IMR-90 (cell line): ENCODE measurements at regions not wholly inside any gene's neighbourhood (a gene's known extent, or its start where the extent isn't known, plus 50 kb on each side); places are given as distances from the start of the nearest gene placed in this dataset.

ENCODE experiments used
- ATAC-seq: fragments of 200-7000 bp; cut with Tn5 transposase; 2 replicates; pipeline ENCODE4 v1.9.1; 2020; ENCODE audit warnings: low read depth, mild to moderate bottlenecking, moderate library complexity
- BruUV-seq: library from RNA; stranded (reverse); fragments of 400-500 nt; replicated peaks from 2 replicates; lab custom pipeline; 2021; lab: Mats Ljungman, UMichigan
- CTCF ChIA-PET: fragments of 300-600 bp; formaldehyde crosslinking; extraction: SDS; loops from one replicate; lab custom pipeline; 2021; ENCODE audit warnings: antibody characterized with exemption; lab: Yijun Ruan, JAX
- POLR2A ChIA-PET: fragments of 300-600 bp; sonication (Branson Sonifier 250); formaldehyde crosslinking; loops from one replicate; lab custom pipeline; 2022; ENCODE audit warnings: antibody characterized with exemption; ENCODE audit not compliant: unreplicated experiment; lab: Charles Lee
- DNase-seq: peaks from one replicate; pipeline ENCODE4 v3.0.0; 2013
- H2AFZ ChIP-seq: replicated peaks from 2 replicates; pipeline ENCODE3; 2013; ENCODE audit warnings: low read length, mild to moderate bottlenecking; ENCODE audit not compliant: poor library complexity
- H2AK5ac ChIP-seq: 2 replicates; pipeline ENCODE4 v1.6.1; 2013; ENCODE audit warnings: low read depth, low read length, inconsistent platforms
- H2AK9ac ChIP-seq: replicated peaks from 2 replicates; pipeline ENCODE3; 2013; ENCODE audit warnings: mild to moderate bottlenecking, low read depth, low read length, moderate library complexity; ENCODE audit not compliant: poor library complexity
- H2BK120ac ChIP-seq: 2 replicates; pipeline ENCODE4 v1.6.1; 2013; ENCODE audit warnings: low read depth, low read length, inconsistent platforms
- H2BK15ac ChIP-seq: 3 replicates; pipeline ENCODE4 v1.6.1; 2013; ENCODE audit warnings: low read depth, low read length, inconsistent platforms
- H2BK20ac ChIP-seq: 2 replicates; pipeline ENCODE4 v1.6.1; 2013; ENCODE audit warnings: low read depth, mild to moderate bottlenecking, inconsistent platforms, low read length, moderate library complexity
- H2BK5ac ChIP-seq: 2 replicates; pipeline ENCODE4 v1.6.1; 2013; ENCODE audit warnings: mild to moderate bottlenecking, low read depth, low read length, inconsistent platforms; ENCODE audit not compliant: poor library complexity, severe bottlenecking
- H3K14ac ChIP-seq: replicated peaks from 2 replicates; pipeline ENCODE4 v1.6.1; 2013; ENCODE audit warnings: low read depth, low read length, inconsistent platforms
- H3K18ac ChIP-seq: 2 replicates; pipeline ENCODE4 v1.6.1; 2013; ENCODE audit warnings: low read depth, low read length, control low read depth
- H3K23ac ChIP-seq: 2 replicates; pipeline ENCODE4 v1.6.1; 2013; ENCODE audit warnings: low read depth, low read length, inconsistent platforms
- H3K27ac ChIP-seq: 2 replicates; pipeline ENCODE4 v1.5.1; 2013; ENCODE audit warnings: mild to moderate bottlenecking, control low read depth, low read length; ENCODE audit not compliant: insufficient read depth
- H3K27me3 ChIP-seq: 2 replicates; pipeline ENCODE4 v1.6.1; 2013; ENCODE audit warnings: low read length; ENCODE audit not compliant: control insufficient read depth, insufficient read depth
- H3K36me3 ChIP-seq: 2 replicates; pipeline ENCODE4 v1.6.1; 2013; ENCODE audit warnings: low read length, mixed read lengths; ENCODE audit not compliant: control insufficient read depth, insufficient read depth
- H3K4ac ChIP-seq: 2 replicates; pipeline ENCODE4 v1.6.1; 2013; ENCODE audit warnings: low read depth, low read length, inconsistent platforms
- H3K4me1 ChIP-seq: 2 replicates; pipeline ENCODE4 v1.6.1; 2013; ENCODE audit warnings: low read length, mixed read lengths; ENCODE audit not compliant: control insufficient read depth, insufficient read depth
- H3K4me2 ChIP-seq: 2 replicates; pipeline ENCODE4 v1.6.1; 2013; ENCODE audit warnings: low read depth, mild to moderate bottlenecking, control low read depth, low read length, moderate library complexity
- H3K4me3 ChIP-seq: 2 replicates; pipeline ENCODE4 v1.5.1; 2013; ENCODE audit warnings: low read depth, mild to moderate bottlenecking, control low read depth, low read length, moderate library complexity; ENCODE audit not compliant: insufficient read depth
- H3K56ac ChIP-seq: 2 replicates; pipeline ENCODE4 v1.6.1; 2013; ENCODE audit warnings: low read length, inconsistent platforms; ENCODE audit not compliant: insufficient read depth; ENCODE audit errors: extremely low read depth
- H3K79me1 ChIP-seq, 2 experiments: 2 replicates each; pipeline ENCODE4 v1.6.1; 2013; ENCODE audit warnings: low read length in 2 of 2, inconsistent platforms in 1 of 2, low read depth in 1 of 2
- H3K9ac ChIP-seq: 2 replicates; pipeline ENCODE4 v1.6.1; 2013; ENCODE audit warnings: low read depth, low read length, control low read depth
- H3K9me1 ChIP-seq: 2 replicates; pipeline ENCODE4 v1.6.1; 2013; ENCODE audit warnings: low read length, inconsistent platforms; ENCODE audit not compliant: insufficient read depth
- H3K9me3 ChIP-seq: 2 replicates; pipeline ENCODE4 v1.6.1; 2013; ENCODE audit warnings: low read length; ENCODE audit not compliant: control insufficient read depth, insufficient read depth
- H4K20me1 ChIP-seq: 2 replicates; pipeline ENCODE4 v1.6.1; 2013; ENCODE audit warnings: low read length, inconsistent platforms; ENCODE audit not compliant: insufficient read depth
- H4K5ac ChIP-seq: 2 replicates; pipeline ENCODE4 v1.6.1; 2013; ENCODE audit warnings: mild to moderate bottlenecking, low read depth, low read length, control low read depth
- H4K8ac ChIP-seq, 2 experiments: 2 replicates each; pipeline ENCODE4 v1.6.1; 2013; ENCODE audit warnings: low read depth in 2 of 2, low read length in 2 of 2, control low read depth in 1 of 2, inconsistent platforms in 1 of 2
- H4K91ac ChIP-seq: 2 replicates; pipeline ENCODE4 v1.6.1; 2013; ENCODE audit warnings: low read depth, low read length, inconsistent platforms; ENCODE audit not compliant: insufficient read depth
- BHLHE40 ChIP-seq: fragments of 150-350 bp; IDR thresholded peaks from 2 replicates; pipeline ENCODE4 v1.6.1; 2016; ENCODE audit warnings: mild to moderate bottlenecking, low read depth, low read length
- CHD1 ChIP-seq: IDR thresholded peaks from 2 replicates; pipeline ENCODE4 v1.6.1; 2012; ENCODE audit warnings: low read depth, low read length, improper control_type of control experiment
- SMC3 ChIP-seq: fragments of 150-350 bp; IDR thresholded peaks from 2 replicates; pipeline ENCODE4 v1.6.1; 2016; ENCODE audit warnings: low read depth, mild to moderate bottlenecking, antibody characterized with exemption, low read length, moderate library complexity
- WGBS, 2 experiments: methylation state at CpG; one replicate each; pipeline versions ENCODE4 v1.1.5 to v1.1.7; 2013; ENCODE audit warnings: missing lambda C conversion rate in 2 of 2; ENCODE audit not compliant: insufficient read length in 1 of 2; ENCODE audit errors: extremely low coverage in 2 of 2; 5-methylcytosine and 5-hydroxymethylcytosine counted together
- dilution Hi-C: fragments of 300-500 bp; cut with HindIII; formaldehyde crosslinking; loops from one replicate; pipeline ENCODE4 v1.14.3; 2018; ENCODE audit warnings: low sequenced_read_pairs; ENCODE audit not compliant: unreplicated experiment
- in situ Hi-C: fragments of 300-500 bp; cut with MboI; formaldehyde crosslinking; loops from 3 replicates; pipeline ENCODE4 v1.14.3; 2019; ENCODE audit warnings: low sequenced_read_pairs, inconsistent platforms, mixed read lengths
- intact Hi-C: fragments of 100-400 bp; cut with micrococcal nuclease; formaldehyde crosslinking; loops from 2 replicates; pipeline ENCODE4 v1.10.0; 2022

DNA sequence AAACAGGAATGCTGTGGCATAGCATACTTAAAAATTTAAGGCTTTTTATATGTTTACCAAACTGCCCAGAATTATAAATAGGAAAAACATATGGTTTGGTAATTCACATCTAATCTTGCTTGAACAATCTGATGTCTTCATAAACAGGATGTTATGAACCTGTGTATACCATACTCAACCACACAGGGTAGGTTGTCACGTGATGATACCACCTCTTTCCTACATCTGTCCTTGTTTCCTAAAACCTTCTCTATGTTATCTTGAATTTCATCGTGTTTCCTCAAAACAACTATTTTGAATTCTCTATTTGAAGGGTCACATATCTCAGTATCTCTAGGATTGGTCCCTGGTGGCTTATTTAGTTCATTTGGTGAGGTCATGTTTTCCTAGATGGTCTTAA, 631.0 kb upstream of the PKN2 start:
- in situ Hi-C loops: loop anchor here (25.0 kb wide), 1 partner anchor 916 kb away; no protein-coding TSS in a partner anchor
- intact Hi-C loops: no loop called here
- H3K18ac ChIP-seq: no peak overlapping the region
- DNase-seq (no peak), ATAC-seq (no peak)
- no peak overlapping the region for H3K56ac ChIP-seq
- no CpG with 5 or more reads among the region's 2 CpGs for WGBS, 2 experiments
- no peaks in the 10 kb centered on the region for H4K20me1 ChIP-seq
- no peak overlapping the region for H4K8ac ChIP-seq
- H3K36me3 ChIP-seq: no peaks in the 10 kb centered on the region
- dilution Hi-C loops: no loop called here
- H2BK15ac ChIP-seq: no peak overlapping the region
- H3K9ac ChIP-seq: no peak overlapping the region
- ChIA-PET POLR2A (no interaction called here), CTCF (no interaction called here)
- no peak overlapping the region for H2BK20ac ChIP-seq
- no peaks in the 10 kb centered on the region for H3K4me1 ChIP-seq
- H2AK5ac ChIP-seq: no peak overlapping the region
- H3K9me1 ChIP-seq: no peaks in the 10 kb centered on the region
- H3K4ac ChIP-seq: no peak overlapping the region
- no peak overlapping the region for H3K4me3 ChIP-seq
- no TSS peak for BruUV-seq
- H2BK5ac ChIP-seq: no peak overlapping the region
- H4K91ac ChIP-seq: no peak overlapping the region
- no peak overlapping the region for H3K27ac ChIP-seq
- H3K23ac ChIP-seq: no peak overlapping the region
- H3K14ac ChIP-seq: no peak overlapping the region
- no peaks in the 10 kb centered on the region for H3K9me3 ChIP-seq
- H2BK120ac ChIP-seq: no peak overlapping the region
- H3K4me2 ChIP-seq: no peak overlapping the region
- no peak overlapping the region for H4K5ac ChIP-seq
- no peak overlapping the region for H2AFZ ChIP-seq
- no peaks in the 10 kb centered on the region for H3K79me1 ChIP-seq
- TF ChIP-seq CHD1: no peak
- no peak for TF ChIP-seq BHLHE40
- no peak for TF ChIP-seq SMC3
- no peak overlapping the region for H2AK9ac ChIP-seq
- no peaks in the 10 kb centered on the region for H3K27me3 ChIP-seq
